ENCODE measurements at regions not wholly inside any gene's neighbourhood (a gene's known extent, or its start where the extent isn't known, plus 50 kb on each side); places are given as distances from the start of the nearest gene placed in this dataset.

- TF ChIP-seq CTCF (IDR thresholded peaks at IDR 0.05; ENCODE audit: low read depth, low read length, poor library complexity, severe bottlenecking) (no peak), EZH2phosphoT487 (IDR thresholded peaks at IDR 0.05; ENCODE audit: borderline replicate concordance, low read length) (no peak)
Observed at GRCh38 chr3:147851062-147851461, 441.9 kb downstream of the ZIC1 start.
